ENCODE measurements at regions not wholly inside any gene's neighbourhood (a gene's known extent, or its start where the extent isn't known, plus 50 kb on each side); places are given as distances from the start of the nearest gene placed in this dataset.
"Not testable (repeated sequence)": the region's sequence is repeated elsewhere in the genome, so short reads cannot be mapped to it uniquely, and the experiment has no call there.

DNA sequence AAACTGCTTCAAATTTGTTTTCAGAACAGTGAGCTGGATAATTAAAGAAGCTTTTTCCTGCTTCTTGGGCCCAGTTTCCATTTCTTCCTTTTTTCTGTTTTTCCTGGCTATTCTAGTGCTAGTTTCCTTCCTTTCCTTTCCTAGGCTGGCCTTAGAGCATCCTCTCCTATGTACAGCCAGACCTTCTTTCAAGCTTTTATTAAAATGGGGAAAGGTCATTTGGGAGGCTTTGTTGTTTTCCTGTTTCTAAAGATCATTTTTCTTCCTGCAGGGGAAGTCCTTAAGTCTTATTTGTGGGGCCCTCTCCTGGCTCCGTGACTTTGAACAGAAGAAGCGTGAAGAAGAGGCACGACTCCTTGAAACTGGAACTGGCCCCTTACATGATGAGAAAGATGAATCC lies 85.2 kb upstream of the PZP start:
- DNase-seq (ENCODE audit: low spot score in 2 of 2); H3K4me3 ChIP-seq (ENCODE audit: low read depth, poor library complexity, severe bottlenecking); intact Hi-C loops (cut with DNase I; ENCODE audit: low total_unique reads): not testable (repeated sequence)
- no CpG with 5 or more reads among the region's 3 CpGs for WGBS, 2 donors

- WGBS, 2 donors: 78% methylated on average over 1 of the region's 5 CpGs; no CpG with 5 or more reads in 1 of the 2 donors
- DNase-seq (ENCODE audit: low spot score in 2 of 2); intact Hi-C loops (cut with DNase I; ENCODE audit: low total_unique reads); H3K4me3 ChIP-seq (ENCODE audit: low read depth, poor library complexity, severe bottlenecking): not testable (repeated sequence)
Observed at GRCh38 chr12:9289984-9290383, 81.8 kb upstream of the PZP start.

- H3K4me3 ChIP-seq (ENCODE audit: low read depth, poor library complexity, severe bottlenecking); intact Hi-C loops (cut with DNase I; ENCODE audit: low total_unique reads); DNase-seq (ENCODE audit: low spot score in 2 of 2): not testable (repeated sequence)
- WGBS, 2 donors: 20 to 24% methylated on average over 3 of the region's 7 CpGs
Observed at GRCh38 chr12:9284724-9285123, 76.5 kb upstream of the PZP start.

- not testable (repeated sequence) for H3K4me3 ChIP-seq (ENCODE audit: low read depth, poor library complexity, severe bottlenecking)
- 8% methylated on average over 6 of the region's 14 CpGs; no CpG with 5 or more reads in 1 of the 2 donors for WGBS, 2 donors
Observed at GRCh38 chr12:9284197-9284596, 76.0 kb upstream of the PZP start.

DNA sequence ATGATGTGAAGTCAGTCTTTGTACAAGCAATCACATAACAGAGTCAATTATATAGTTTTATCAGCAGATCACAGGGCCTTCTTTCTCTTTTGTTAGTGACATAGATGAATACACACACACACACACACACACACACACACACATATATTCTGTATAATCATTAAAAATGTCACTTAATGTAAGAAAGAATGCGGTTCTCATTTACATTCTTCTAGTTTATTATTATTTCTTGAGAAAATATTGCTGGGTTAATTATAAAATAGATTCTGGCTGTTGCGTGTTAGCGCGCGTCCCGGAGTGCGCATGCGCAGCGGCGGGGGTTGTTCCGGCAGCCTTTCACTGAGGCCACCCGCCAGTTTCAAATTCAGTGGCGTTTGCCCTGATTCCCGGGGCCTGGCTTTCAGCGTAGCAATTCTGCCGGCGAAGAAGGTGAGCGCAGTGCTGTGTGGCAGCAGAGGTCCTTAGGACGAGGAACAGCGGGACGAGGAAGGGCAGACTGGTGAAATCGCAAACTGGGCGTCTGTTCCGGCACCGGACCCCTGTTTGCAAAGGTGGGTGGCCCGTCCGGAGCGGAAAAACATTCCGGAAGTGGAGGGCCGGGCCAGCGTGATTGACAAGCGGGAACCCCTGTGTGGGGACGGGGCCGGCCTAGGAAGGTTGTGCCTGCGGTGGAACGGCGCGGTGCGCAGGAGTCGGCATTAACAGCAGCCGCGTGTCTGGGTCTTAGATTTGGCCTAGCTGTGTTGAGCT lies 75.3 kb upstream of the PZP start:
- intact Hi-C loops (cut with DNase I; ENCODE audit: low total_unique reads): not testable (repeated sequence)
- WGBS, 2 donors: 0 to 1% methylated on average over 28 to 30 of the region's 42 CpGs
- H3K4me3 ChIP-seq (ENCODE audit: low read depth, poor library complexity, severe bottlenecking): peak overlapping the region; percentile 25
- peak; percentile 68 to 95 for DNase-seq (ENCODE audit: low spot score in 2 of 2)

More at GRCh38 chr12:9284197-9284596, 76.0 kb upstream of the PZP start:
- DNase-seq (ENCODE audit: low spot score in 2 of 2); intact Hi-C loops (cut with DNase I; ENCODE audit: low total_unique reads): not testable (repeated sequence)

GRCh38 chr12:9276990-9277389 lies 68.8 kb upstream of the PZP start:
- TF ChIP-seq, protein P1, sequence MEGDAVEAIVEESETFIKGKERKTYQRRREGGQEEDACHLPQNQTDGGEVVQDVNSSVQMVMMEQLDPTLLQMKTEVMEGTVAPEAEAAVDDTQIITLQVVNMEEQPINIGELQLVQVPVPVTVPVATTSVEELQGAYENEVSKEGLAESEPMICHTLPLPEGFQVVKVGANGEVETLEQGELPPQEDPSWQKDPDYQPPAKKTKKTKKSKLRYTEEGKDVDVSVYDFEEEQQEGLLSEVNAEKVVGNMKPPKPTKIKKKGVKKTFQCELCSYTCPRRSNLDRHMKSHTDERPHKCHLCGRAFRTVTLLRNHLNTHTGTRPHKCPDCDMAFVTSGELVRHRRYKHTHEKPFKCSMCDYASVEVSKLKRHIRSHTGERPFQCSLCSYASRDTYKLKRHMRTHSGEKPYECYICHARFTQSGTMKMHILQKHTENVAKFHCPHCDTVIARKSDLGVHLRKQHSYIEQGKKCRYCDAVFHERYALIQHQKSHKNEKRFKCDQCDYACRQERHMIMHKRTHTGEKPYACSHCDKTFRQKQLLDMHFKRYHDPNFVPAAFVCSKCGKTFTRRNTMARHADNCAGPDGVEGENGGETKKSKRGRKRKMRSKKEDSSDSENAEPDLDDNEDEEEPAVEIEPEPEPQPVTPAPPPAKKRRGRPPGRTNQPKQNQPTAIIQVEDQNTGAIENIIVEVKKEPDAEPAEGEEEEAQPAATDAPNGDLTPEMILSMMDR (IDR thresholded peaks at IDR 0.05): no peak
- TF ChIP-seq POLR2A (IDR thresholded peaks at IDR 0.05): no peak
- H3K4me3 ChIP-seq (ENCODE audit: low read depth, poor library complexity, severe bottlenecking): no peak overlapping the region
- no peak for DNase-seq (ENCODE audit: low spot score in 2 of 2)
- intact Hi-C loops (cut with DNase I; ENCODE audit: low total_unique reads): no loop called here
- 31 to 34% methylated on average over 4 of the region's 4 CpGs for WGBS, 2 donors

DNA sequence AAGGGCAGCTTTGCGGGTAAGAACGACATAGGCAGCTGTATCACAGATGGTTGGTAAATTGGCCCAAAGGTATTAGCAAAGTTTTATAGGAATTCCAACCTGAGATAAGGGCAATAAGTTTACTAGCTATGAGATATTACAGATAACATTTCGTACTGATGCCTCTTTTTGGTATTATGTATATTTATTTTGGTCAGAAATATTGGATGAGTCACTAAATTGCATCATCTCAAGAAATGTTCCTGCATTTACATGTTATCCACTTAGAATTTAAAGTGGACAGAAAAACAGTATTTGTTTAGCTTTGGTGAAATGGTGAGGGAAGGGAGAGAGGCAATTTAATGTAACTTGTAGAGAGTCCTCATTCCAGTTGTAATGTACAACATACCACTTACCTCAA lies 65.1 kb upstream of the PZP start:
- no peak overlapping the region for H3K4me3 ChIP-seq (ENCODE audit: low read depth, poor library complexity, severe bottlenecking)
- TF ChIP-seq POLR2A (IDR thresholded peaks at IDR 0.05): no peak
- TF ChIP-seq, protein P1 (IDR thresholded peaks at IDR 0.05): no peak
- WGBS, 2 donors: 59 to 68% methylated on average over 3 of the region's 3 CpGs
- intact Hi-C loops (cut with DNase I; ENCODE audit: low total_unique reads): no loop called here
- no peak for DNase-seq (ENCODE audit: low spot score in 2 of 2)

DNA sequence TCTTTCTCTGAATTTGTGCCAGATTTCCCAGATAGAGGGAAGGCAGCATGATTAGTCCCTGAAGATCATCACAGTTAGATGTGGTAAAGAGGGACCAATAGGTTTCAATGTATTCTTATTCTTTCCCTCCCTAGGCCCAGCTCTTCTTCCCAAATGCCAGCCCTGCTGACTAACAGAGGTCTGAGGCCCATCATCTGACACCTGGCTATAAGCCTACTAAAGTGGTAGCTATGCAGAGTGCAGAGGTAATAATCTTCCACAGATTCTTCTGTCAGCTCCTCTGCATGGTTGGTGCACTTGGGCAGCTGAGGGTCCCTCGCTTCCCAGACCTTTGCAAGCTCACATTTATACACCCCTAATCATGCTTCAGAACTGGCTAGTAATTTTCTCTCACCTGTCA lies 63.7 kb upstream of the PZP start:
- no peak overlapping the region for H3K4me3 ChIP-seq (ENCODE audit: low read depth, poor library complexity, severe bottlenecking)
- DNase-seq (ENCODE audit: low spot score in 2 of 2): no peak
- TF ChIP-seq, protein P1 (IDR thresholded peaks at IDR 0.05): no peak
- TF ChIP-seq POLR2A (IDR thresholded peaks at IDR 0.05): no peak
- intact Hi-C loops (cut with DNase I; ENCODE audit: low total_unique reads): no loop called here
- WGBS, 2 donors: 93 to 96% methylated on average over 1 of the region's 1 CpG
